B cell (primary cell): ENCODE measurements at regions not wholly inside any gene's neighbourhood (a gene's known extent, or its start where the extent isn't known, plus 50 kb on each side); places are given as distances from the start of the nearest gene placed in this dataset.

Experiments used
- ATAC-seq: fragments of 200-7000 bp; cut with Tn5 transposase; one replicate; pipeline ENCODE4 v1.10.0; 2021; ENCODE audit warnings: low read depth, mild to moderate bottlenecking, moderate number of reproducible peaks, moderate library complexity
- CTCF ChIA-PET: fragments of 350-600 bp; sonication (Branson Sonifier 250); formaldehyde crosslinking; loops from one replicate; lab custom pipeline; 2021; ENCODE audit warnings: antibody characterized with exemption, inconsistent platforms; lab: Charles Lee
- POLR2A ChIA-PET: fragments of 350-600 bp; sonication (Branson Sonifier 250); formaldehyde crosslinking; loops from one replicate; lab custom pipeline; 2021; ENCODE audit warnings: antibody characterized with exemption; lab: Charles Lee
- DNase-seq: peaks from one replicate; pipeline ENCODE4 v3.0.0; 2013
- H2AFZ ChIP-seq: 2 replicates; pipeline ENCODE4 v1.6.1; 2012; ENCODE audit warnings: mild to moderate bottlenecking, low read depth, low read length; ENCODE audit not compliant: insufficient read depth, poor library complexity, severe bottlenecking
- H3K27ac ChIP-seq, 2 donors: 1 replicate in 1 of 2; 2 replicates in 1 of 2; pipeline ENCODE4 v1.5.1; 2012 to 2013; ENCODE audit warnings: low read length in 2 of 2, mild to moderate bottlenecking in 2 of 2, moderate library complexity in 1 of 2
- H3K27me3 ChIP-seq, 4 experiments: fragments of 200-600 bp in 1 of 4; sonication (generic) in 1 of 4; replicated peaks in 1 of 4; 1 replicate in 2 of 4; 2 replicates in 2 of 4; pipeline versions ENCODE4 v1.6.1 to v1.7.0; 2013 to 2016; ENCODE audit warnings: low read length in 3 of 4, mild to moderate bottlenecking in 2 of 4, mixed read lengths in 1 of 4, moderate library complexity in 1 of 4; ENCODE audit not compliant: insufficient read depth in 4 of 4, control insufficient read depth in 3 of 4; ENCODE audit errors: control extremely low read depth in 1 of 4
- H3K36me3 ChIP-seq, 2 experiments: replicated peaks in 1 of 2; 1 replicate in 1 of 2; 2 replicates in 1 of 2; pipeline versions ENCODE4 v1.6.1 to v1.7.1; 2013; ENCODE audit warnings: low read length in 1 of 2; ENCODE audit not compliant: insufficient read depth in 2 of 2, control insufficient read depth in 1 of 2; ENCODE audit errors: control extremely low read depth in 1 of 2, extremely low read depth in 1 of 2
- H3K4me1 ChIP-seq, 2 donors: fragments of 200-600 bp in 1 of 2; sonication (generic) in 1 of 2; 1 replicate in 1 of 2; 2 replicates in 1 of 2; pipeline versions ENCODE4 v1.5.1 to v1.6.1; 2013 to 2017; ENCODE audit warnings: low read length in 2 of 2; ENCODE audit not compliant: control insufficient read depth in 2 of 2, insufficient read depth in 2 of 2
- H3K4me2 ChIP-seq: replicated peaks from 2 replicates; pipeline ENCODE3; 2012; ENCODE audit warnings: mild to moderate bottlenecking, low read depth, low read length; ENCODE audit not compliant: poor library complexity, severe bottlenecking
- H3K4me3 ChIP-seq, 5 experiments: fragments of 200-600 bp in 1 of 5; sonication (generic) in 1 of 5; 1 replicate in 3 of 5; 2 replicates in 2 of 5; pipeline versions ENCODE4 v1.5.1 to v1.7.0; 2011 to 2016; ENCODE audit warnings: low read length in 4 of 5, mild to moderate bottlenecking in 4 of 5, low read depth in 2 of 5, control low read depth in 1 of 5, moderate library complexity in 1 of 5; ENCODE audit not compliant: insufficient read depth in 1 of 5; ENCODE audit errors: control extremely low read depth in 1 of 5, extremely low read depth in 1 of 5
- H3K79me2 ChIP-seq: fragments of 200-600 bp; sonication (generic); one replicate; pipeline ENCODE4 v1.6.0; 2016; ENCODE audit warnings: low read length; ENCODE audit not compliant: control insufficient read depth, insufficient read depth
- H3K9ac ChIP-seq: fragments of 200-600 bp; sonication (generic); 2 replicates; pipeline ENCODE4 v1.6.1; 2017; ENCODE audit warnings: mild to moderate bottlenecking, low read length, moderate library complexity
- H3K9me3 ChIP-seq, 3 donors: one replicate each; pipeline versions ENCODE4 v1.6.1 to v1.7.1; 2013; ENCODE audit warnings: low read length in 2 of 3; ENCODE audit not compliant: control insufficient read depth in 2 of 3, insufficient read depth in 1 of 3; ENCODE audit errors: control extremely low read depth in 1 of 3
- H4K20me1 ChIP-seq: 2 replicates; pipeline ENCODE4 v1.6.0; 2012; ENCODE audit warnings: mild to moderate bottlenecking, low read length; ENCODE audit not compliant: insufficient read depth, control insufficient read depth, poor library complexity, severe bottlenecking
- H3K27ac Mint-ChIP-seq: one replicate; pipeline ENCODE4 v1.8.0; 2021; ENCODE audit warnings: mixed read lengths
- H3K27me3 Mint-ChIP-seq: one replicate; pipeline ENCODE4 v1.8.0; 2021; ENCODE audit warnings: mixed read lengths
- H3K4me1 Mint-ChIP-seq: one replicate; pipeline ENCODE4 v1.8.0; 2021; ENCODE audit warnings: mixed read lengths
- H3K4me3 Mint-ChIP-seq: one replicate; pipeline ENCODE4 v1.8.0; 2021; ENCODE audit warnings: mixed read lengths
- H3K9me3 Mint-ChIP-seq: one replicate; pipeline ENCODE4 v1.8.0; 2022; ENCODE audit warnings: mixed read lengths; ENCODE audit not compliant: insufficient read depth
- EZH2 ChIP-seq: IDR thresholded peaks from 2 replicates; pipeline ENCODE4 v1.6.1; 2012; ENCODE audit warnings: borderline replicate concordance, low read depth, mild to moderate bottlenecking, moderate library complexity, low read length; ENCODE audit not compliant: insufficient read depth, poor library complexity, severe bottlenecking
- WGBS: methylation state at CpG from one replicate; pipeline ENCODE4 v1.1.5; 2013; ENCODE audit warnings: missing lambda C conversion rate; ENCODE audit not compliant: insufficient coverage; 5-methylcytosine and 5-hydroxymethylcytosine counted together
- intact Hi-C: fragments of 100-400 bp; cut with micrococcal nuclease; formaldehyde crosslinking; loops from one replicate; pipeline ENCODE4 v1.10.0; 2022
- TF ChIP-seq, protein P1 (sequence below): fragments of 200-600 bp; IDR thresholded peaks from one replicate; pipeline ENCODE4 v1.8.0; 2022; ENCODE audit warnings: antibody characterized with exemption, mild to moderate bottlenecking

DNA sequence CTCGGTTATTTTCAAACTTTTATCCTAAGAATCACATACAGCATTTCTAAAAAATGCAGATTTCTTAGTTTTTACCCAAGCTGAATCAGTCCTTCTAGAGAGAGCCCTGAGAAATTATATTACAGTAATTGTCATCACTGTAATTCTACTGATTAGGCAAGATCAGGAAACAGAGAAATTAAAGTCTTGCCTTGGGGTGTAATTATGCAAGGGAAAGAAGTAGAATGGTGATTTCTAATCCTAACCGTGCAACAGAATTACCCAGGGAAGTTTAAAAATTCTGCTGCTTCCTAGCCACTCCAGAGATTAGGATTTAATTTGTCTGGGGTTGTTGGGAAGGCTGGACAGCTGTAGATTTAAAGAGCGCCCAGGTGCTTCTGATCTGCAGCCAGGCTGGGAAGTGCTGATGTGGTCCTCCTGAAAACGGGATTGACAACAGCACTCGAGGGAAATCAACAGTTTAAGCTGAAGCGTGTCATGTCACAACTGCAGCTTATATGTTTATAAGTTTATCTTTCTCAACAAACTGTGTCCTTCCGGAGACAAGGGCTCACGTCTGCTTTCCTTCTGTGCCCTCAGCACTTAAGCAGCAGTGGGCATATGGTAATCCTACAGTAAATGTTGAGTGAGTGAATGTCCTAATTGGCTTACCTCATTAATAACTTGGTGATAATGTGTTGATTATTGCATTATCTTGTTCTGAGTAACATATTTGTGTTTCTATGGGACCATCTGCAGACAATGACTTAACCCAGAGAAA, 671.9 kb upstream of the SOX11 start:
- no peak for ATAC-seq
- no peaks in the 10 kb centered on the region for H3K4me1 ChIP-seq
- 79% methylated on average over 4 of the region's 8 CpGs for WGBS

DNA sequence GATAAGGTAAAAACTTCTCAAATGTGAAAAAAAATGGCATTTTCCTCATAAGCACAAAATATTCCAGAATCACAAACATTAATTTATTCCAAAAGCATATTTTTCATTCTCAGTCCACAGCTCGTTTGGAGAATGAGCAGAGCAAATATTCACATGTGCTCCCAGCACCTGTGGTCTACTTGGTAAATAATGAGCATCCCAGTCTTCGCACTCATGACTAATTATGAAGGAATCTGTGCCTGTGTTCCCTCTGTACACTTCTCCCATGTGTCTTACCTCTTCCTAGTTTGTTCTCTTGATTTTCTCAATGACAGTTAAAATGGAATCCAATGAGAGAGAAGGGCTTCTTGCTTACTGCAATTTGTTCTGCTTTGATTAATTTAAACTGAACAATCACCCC, 671.0 kb upstream of the SOX11 start:
- Mint-ChIP-seq H3K9me3 (peaks cover 10% of the 10 kb centered on the region), H3K27me3 (no peaks in the 10 kb centered on the region), H3K27ac (no peak overlapping the region), H3K4me1 (no peaks in the 10 kb centered on the region), H3K4me3 (no peak overlapping the region)
- H3K36me3 ChIP-seq, result no peaks in the 10 kb centered on the region
- POLR2A ChIA-PET, result no interaction called here
- H3K4me3 ChIP-seq, result no peak overlapping the region
- H3K4me1 ChIP-seq, result no peaks in the 10 kb centered on the region
- WGBS, result 89% methylated on average over 1 of the region's 2 CpGs
- H3K9ac ChIP-seq, result no peak overlapping the region
- no peak overlapping the region for H2AFZ ChIP-seq
- H3K27me3 ChIP-seq, result no peaks in the 10 kb centered on the region
- H3K27ac ChIP-seq, result no peak overlapping the region
- no peak for ATAC-seq
- TF ChIP-seq, protein P1, sequence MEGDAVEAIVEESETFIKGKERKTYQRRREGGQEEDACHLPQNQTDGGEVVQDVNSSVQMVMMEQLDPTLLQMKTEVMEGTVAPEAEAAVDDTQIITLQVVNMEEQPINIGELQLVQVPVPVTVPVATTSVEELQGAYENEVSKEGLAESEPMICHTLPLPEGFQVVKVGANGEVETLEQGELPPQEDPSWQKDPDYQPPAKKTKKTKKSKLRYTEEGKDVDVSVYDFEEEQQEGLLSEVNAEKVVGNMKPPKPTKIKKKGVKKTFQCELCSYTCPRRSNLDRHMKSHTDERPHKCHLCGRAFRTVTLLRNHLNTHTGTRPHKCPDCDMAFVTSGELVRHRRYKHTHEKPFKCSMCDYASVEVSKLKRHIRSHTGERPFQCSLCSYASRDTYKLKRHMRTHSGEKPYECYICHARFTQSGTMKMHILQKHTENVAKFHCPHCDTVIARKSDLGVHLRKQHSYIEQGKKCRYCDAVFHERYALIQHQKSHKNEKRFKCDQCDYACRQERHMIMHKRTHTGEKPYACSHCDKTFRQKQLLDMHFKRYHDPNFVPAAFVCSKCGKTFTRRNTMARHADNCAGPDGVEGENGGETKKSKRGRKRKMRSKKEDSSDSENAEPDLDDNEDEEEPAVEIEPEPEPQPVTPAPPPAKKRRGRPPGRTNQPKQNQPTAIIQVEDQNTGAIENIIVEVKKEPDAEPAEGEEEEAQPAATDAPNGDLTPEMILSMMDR, result no peak
- TF ChIP-seq EZH2, result no peak
- DNase-seq, result no peak
- H4K20me1 ChIP-seq, result no peaks in the 10 kb centered on the region
- intact Hi-C loops, result no loop called here
- CTCF ChIA-PET, result no interaction called here
- no peak overlapping the region for H3K4me2 ChIP-seq
- no peaks in the 10 kb centered on the region for H3K79me2 ChIP-seq
- peaks cover 0 to 12% (median 10%) of the 10 kb centered on the region in 3 donors for H3K9me3 ChIP-seq

More for the DNA sequence above, 671.9 kb upstream of the SOX11 start:
- H3K36me3 ChIP-seq, result no peaks in the 10 kb centered on the region
- no peak overlapping the region for H3K4me3 ChIP-seq
- Mint-ChIP-seq H3K4me3 (no peak overlapping the region), H3K27me3 (no peaks in the 10 kb centered on the region), H3K4me1 (no peaks in the 10 kb centered on the region), H3K27ac (no peak overlapping the region), H3K9me3 (peaks cover 10% of the 10 kb centered on the region)
- no peak for DNase-seq
- peaks cover 0 to 12% (median 10%) of the 10 kb centered on the region in 3 donors for H3K9me3 ChIP-seq
- POLR2A ChIA-PET, result no interaction called here
- no peak overlapping the region for H2AFZ ChIP-seq
- no peak overlapping the region for H3K4me2 ChIP-seq
- no peaks in the 10 kb centered on the region for H4K20me1 ChIP-seq
- no peaks in the 10 kb centered on the region for H3K27me3 ChIP-seq
- H3K27ac ChIP-seq, result no peak overlapping the region
- TF ChIP-seq EZH2, result no peak
- TF ChIP-seq, protein P1, result no peak
- intact Hi-C loops, result no loop called here
- CTCF ChIA-PET, result no interaction called here
- no peak overlapping the region for H3K9ac ChIP-seq
- no peaks in the 10 kb centered on the region for H3K79me2 ChIP-seq
